Natural killer cell treated with Interleukin-12 subunit alpha and Interleukin-12 subunit beta and Interleukin-15 and Interleukin-18, amount 100 ng/mL, for 72 hours (primary cell): ENCODE measurements at regions not wholly inside any gene's neighbourhood (a gene's known extent, or its start where the extent isn't known, plus 50 kb on each side); places are given as distances from the start of the nearest gene placed in this dataset.
"Not testable (repeated sequence)": the region's sequence is repeated elsewhere in the genome, so short reads cannot be mapped to it uniquely, and the experiment has no call there.

ENCODE experiments used
- ATAC-seq, 2 donors: fragments of 150-1000 bp; cut with Tn5 transposase in 1 of 2; sonication (Bioruptor Pico), chemical (Tn5 transposase) in 1 of 2; 2 replicates each; pipeline ENCODE4 v1.10.0; 2021
- DNase-seq: peaks from one replicate; pipeline ENCODE4 v3.0.0; 2022; ENCODE audit warnings: low spot score
- H3K27ac Mint-ChIP-seq, 2 donors: 1 replicate in 1 of 2; 2 replicates in 1 of 2; pipeline ENCODE4 v1.8.0; 2022; ENCODE audit warnings: mixed read lengths in 2 of 2, mild to moderate bottlenecking in 1 of 2, moderate library complexity in 1 of 2
- H3K27me3 Mint-ChIP-seq, 2 donors: 1 replicate in 1 of 2; 2 replicates in 1 of 2; pipeline ENCODE4 v1.8.0; 2022; ENCODE audit warnings: mixed read lengths in 2 of 2
- H3K36me3 Mint-ChIP-seq: one replicate; pipeline ENCODE4 v1.8.0; 2022; ENCODE audit warnings: mixed read lengths
- H3K4me1 Mint-ChIP-seq, 2 donors: 1 replicate in 1 of 2; 2 replicates in 1 of 2; pipeline ENCODE4 v1.8.0; 2022; ENCODE audit warnings: low read depth in 2 of 2, mixed read lengths in 2 of 2, mild to moderate bottlenecking in 1 of 2
- H3K4me3 Mint-ChIP-seq: one replicate; pipeline ENCODE4 v1.8.0; 2022; ENCODE audit warnings: mixed read lengths
- H3K9me3 Mint-ChIP-seq: 2 replicates; pipeline ENCODE4 v1.8.0; 2022; ENCODE audit warnings: mixed read lengths

GRCh38 chr4:1569461-1570151, 114.5 kb downstream of the FAM53A start:
- DNase-seq (peak; percentile 37), ATAC-seq (no peak)
- H3K27ac Mint-ChIP-seq: no peak overlapping the region
- no peaks in the 10 kb centered on the region for H3K9me3 Mint-ChIP-seq
- H3K4me3 Mint-ChIP-seq: no peak overlapping the region
- peaks cover 6% of the 10 kb centered on the region in 2 donors for H3K4me1 Mint-ChIP-seq
- no peaks in the 10 kb centered on the region for H3K36me3 Mint-ChIP-seq
- H3K27me3 Mint-ChIP-seq: peaks cover 0 to 2% of the 10 kb centered on the region in 2 donors

DNA sequence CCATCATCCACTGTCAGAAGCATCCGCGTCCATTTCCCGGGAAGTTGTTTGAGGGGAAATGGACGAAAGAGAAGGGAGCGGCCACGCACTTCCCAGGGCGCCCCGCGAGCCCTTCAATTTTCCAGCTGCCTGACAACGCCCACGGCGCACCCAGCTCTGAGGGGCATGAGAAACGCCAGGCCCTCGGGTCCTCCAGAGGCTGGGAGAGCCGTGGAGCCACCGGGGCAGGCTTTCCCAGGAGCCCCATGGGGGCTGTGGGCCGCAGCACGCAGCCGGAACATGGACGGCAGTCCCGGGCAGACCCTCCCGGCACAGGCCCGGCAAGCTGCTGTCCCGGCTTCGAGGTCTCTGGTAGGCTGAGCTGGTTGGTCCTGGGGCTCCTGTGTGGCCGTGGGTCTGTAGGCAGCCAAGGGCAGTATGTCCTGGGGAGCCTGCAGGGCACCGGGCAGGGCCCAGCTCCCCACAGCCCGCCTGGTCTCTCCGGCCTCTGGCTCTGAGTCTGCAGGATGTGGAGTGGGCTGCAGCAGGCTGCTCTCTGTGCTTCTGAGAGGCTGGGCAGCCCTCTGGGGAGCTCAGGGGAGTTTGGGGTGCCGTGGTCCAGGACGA, 115.2 kb downstream of the FAM53A start:
- peaks cover 6% of the 10 kb centered on the region in 2 donors for H3K4me1 Mint-ChIP-seq
- H3K4me3 Mint-ChIP-seq: no peak overlapping the region
- peak; percentile 56 for DNase-seq
- peaks cover 0 to 2% of the 10 kb centered on the region in 2 donors for H3K27me3 Mint-ChIP-seq
- H3K36me3 Mint-ChIP-seq: no peaks in the 10 kb centered on the region
- H3K9me3 Mint-ChIP-seq: no peaks in the 10 kb centered on the region
- ATAC-seq: no peak
- no peak overlapping the region for H3K27ac Mint-ChIP-seq

DNA sequence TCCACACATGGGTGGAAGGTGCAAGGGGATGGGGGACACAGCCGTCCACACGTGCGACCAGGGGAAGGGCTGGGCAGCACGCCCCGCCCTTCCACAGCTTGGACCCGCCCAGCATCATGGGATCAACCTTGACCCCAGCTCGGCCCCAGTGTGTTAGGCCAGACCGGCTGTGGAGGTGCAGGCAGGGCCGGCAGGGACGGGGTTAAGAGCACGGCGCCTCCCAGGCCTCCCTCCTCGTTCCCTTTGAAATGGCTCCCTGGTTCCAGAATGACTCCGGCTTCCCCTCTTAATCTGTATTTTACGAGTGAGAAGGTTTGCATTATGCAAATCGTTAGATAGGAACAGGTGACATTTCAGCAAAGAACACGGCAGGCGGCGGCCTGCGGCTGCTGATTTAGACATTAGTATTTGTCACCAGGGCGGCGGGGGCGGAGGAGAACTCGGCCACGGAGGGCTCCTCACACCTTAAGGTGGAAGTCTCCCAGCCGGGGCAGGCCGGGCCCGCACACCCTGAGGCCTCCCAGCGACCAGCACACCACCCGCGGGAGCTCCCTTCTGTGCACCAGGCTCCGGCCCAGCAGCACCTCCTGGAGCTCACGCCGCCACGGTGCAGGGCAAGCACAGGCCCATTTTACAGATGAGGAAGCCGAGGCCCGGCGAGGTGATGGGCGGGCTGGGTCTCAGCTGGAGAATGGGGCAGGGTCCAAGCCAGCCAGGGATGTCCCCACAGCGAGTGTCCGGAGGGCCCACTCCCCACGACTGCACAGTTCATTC, 116.1 kb downstream of the FAM53A start:
- DNase-seq: peak; percentile 58
- ATAC-seq: no peak
- no peaks in the 10 kb centered on the region for H3K36me3 Mint-ChIP-seq
- no peaks in the 10 kb centered on the region for H3K9me3 Mint-ChIP-seq
- peaks cover 4 to 5% of the 10 kb centered on the region in 2 donors for H3K4me1 Mint-ChIP-seq
- no peak overlapping the region for H3K4me3 Mint-ChIP-seq
- H3K27me3 Mint-ChIP-seq: peaks cover 0 to 2% of the 10 kb centered on the region in 2 donors
- no peak overlapping the region for H3K27ac Mint-ChIP-seq

DNA sequence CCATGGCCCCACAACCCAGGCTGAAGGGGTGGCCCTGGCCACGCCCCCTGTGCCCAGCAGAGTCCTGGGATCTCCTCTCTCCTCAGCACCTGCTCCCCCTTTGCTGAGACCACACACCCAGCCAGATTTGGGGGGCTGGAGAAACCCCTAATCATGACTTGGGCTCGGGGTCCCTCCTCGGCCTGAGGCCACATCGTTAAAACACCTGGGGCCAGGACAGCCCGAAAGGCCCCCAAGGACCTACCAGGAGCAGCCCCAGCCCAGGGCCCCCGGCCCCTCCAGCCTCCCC, 116.7 kb downstream of the FAM53A start:
- DNase-seq (no peak), ATAC-seq (no peak)
- Mint-ChIP-seq H3K9me3 (no peaks in the 10 kb centered on the region), H3K4me1 (peaks cover 0 to 3% of the 10 kb centered on the region in 2 donors), H3K27ac (no peak overlapping the region), H3K4me3 (no peak overlapping the region), H3K27me3 (peaks cover 0 to 2% of the 10 kb centered on the region in 2 donors), H3K36me3 (no peaks in the 10 kb centered on the region)

DNA sequence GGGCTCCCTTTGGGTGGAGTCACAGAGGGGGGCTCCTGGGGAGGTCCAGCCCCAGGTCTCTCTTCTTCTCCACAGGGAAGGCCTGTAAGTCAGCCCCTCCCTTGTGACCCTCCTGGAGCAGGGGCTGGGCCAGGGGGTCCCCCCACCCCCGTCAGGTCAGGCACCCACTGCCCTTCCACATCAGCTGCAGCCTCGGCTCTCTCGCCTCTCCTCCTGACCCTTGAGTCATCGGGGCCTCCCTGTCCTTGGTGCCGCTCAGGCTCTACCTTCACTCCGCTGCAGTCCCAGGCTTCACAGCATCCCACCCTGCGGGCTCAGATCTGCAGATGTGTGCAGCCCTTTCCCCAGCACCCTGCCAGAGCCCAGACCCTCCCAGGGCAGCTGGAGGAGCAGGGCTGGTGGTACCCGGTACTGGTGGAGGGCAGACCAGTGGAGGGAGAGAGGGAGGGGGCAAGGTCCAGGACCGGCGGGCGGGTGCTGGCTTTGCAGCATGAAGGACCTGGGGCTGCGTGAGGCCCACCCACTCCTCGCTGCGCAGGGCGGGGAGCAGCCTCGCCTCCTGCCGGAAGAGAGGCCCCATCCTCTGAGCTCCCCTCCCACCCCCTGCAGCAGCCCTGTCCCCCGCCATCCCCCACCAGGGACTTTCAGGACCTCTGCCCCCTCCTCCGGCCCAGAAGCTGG, 117.1 kb downstream of the FAM53A start:
- Mint-ChIP-seq H3K9me3 (no peaks in the 10 kb centered on the region), H3K4me3 (no peak overlapping the region), H3K36me3 (no peaks in the 10 kb centered on the region), H3K27ac (no peak overlapping the region), H3K27me3 (peaks cover 0 to 2% of the 10 kb centered on the region in 2 donors), H3K4me1 (peaks cover 0 to 3% of the 10 kb centered on the region in 2 donors)
- ATAC-seq: no peak
- peak; percentile 50 for DNase-seq

GRCh38 chr4:1566301-1566837, 117.7 kb downstream of the FAM53A start:
- ATAC-seq, DNase-seq, H3K9me3 Mint-ChIP-seq, H3K27me3 Mint-ChIP-seq, H3K4me1 Mint-ChIP-seq, H3K27ac Mint-ChIP-seq, H3K4me3 Mint-ChIP-seq, H3K36me3 Mint-ChIP-seq: not testable (repeated sequence)

DNA sequence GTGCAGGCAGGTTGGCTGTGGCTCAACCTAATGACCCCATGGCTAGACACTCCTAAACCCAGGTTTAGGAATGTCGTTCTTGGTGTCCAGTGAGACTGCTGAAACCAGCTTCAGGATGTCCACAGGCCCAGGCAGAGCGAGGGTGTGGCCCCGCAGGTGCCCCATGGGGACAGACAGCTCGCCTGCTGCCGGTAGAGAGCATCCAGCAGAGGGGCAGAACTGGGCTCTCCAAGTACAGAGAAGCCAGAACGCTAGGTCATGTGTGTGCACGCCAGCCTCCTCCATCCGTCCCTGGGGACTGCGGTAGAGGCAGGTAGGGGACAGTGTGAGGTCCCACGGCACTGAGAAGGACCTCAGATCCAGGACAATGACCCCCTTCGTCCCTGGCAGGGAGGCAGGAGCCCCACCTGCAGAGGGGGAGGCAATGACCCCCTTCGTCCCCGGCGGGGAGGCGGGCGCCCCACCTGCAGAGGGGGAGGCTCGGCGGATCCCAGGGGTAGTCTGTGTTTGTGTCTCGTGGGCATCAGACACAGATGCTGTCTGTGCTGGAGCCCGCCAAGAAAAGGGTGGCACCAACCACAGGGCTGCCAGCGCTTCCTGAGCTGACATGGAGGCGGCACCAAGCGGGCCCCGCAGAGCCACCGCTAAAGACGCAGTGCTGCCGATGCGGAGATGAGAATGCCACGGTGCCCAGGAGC, 118.4 kb downstream of the FAM53A start:
- Mint-ChIP-seq H3K27ac (no peak overlapping the region), H3K4me1 (peaks cover 0 to 3% of the 10 kb centered on the region in 2 donors), H3K27me3 (peaks cover 0 to 2% of the 10 kb centered on the region in 2 donors), H3K9me3 (no peaks in the 10 kb centered on the region), H3K36me3 (no peaks in the 10 kb centered on the region), H3K4me3 (no peak overlapping the region)
- DNase-seq (peak; percentile 42), ATAC-seq (no peak)

DNA sequence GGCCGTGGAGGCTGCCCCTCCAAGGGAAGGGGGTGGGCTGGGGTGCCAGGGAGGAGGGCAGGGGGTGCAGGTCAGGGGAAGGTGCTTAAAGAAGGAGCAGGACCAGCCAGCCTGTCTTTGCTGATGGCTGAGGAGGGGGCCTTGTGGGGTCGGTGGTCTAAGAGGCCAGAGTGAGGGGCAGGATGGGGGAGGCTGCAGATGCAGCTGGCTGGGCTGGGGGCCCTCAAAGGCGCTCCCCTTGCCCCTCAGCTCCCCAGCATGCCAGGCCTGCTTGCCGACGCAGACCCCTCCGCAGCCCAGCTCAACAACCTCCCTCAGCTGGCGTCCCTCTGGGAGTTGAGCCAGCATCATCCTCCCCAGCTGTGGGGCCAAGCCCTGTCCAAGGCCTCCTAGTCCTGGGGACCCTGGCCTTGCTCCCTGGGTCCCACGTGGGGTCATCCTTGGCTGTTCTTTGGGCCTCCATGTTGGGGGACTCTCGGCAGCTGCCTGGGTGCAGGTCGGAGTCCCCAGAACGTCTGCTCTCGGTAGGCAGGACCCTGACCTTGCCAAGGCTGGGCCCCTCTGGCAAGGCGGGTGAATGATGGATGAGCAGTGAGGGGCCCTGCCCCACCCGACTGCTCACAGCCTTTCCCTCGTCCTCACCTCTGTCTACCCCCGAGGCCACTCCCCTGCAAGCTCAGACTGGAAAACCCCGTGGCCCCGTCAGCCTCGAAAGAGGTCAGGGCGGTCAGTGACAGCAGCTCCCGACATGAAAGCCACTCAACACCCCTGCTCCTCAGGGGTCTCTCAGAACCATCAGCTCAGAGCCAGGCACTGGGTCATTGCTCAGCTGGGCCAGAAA, 119.4 kb downstream of the FAM53A start:
- H3K4me1 Mint-ChIP-seq: peaks cover 0 to 3% of the 10 kb centered on the region in 2 donors
- H3K36me3 Mint-ChIP-seq: no peaks in the 10 kb centered on the region
- ATAC-seq: no peak
- no peak overlapping the region for H3K27ac Mint-ChIP-seq
- H3K4me3 Mint-ChIP-seq: no peak overlapping the region
- peaks cover 0 to 2% of the 10 kb centered on the region in 2 donors for H3K27me3 Mint-ChIP-seq
- DNase-seq: no peak
- no peaks in the 10 kb centered on the region for H3K9me3 Mint-ChIP-seq

GRCh38 chr4:1563768-1564485, 120.2 kb downstream of the FAM53A start:
- peaks cover 0 to 2% of the 10 kb centered on the region in 2 donors for H3K27me3 Mint-ChIP-seq
- DNase-seq (no peak), ATAC-seq (no peak)
- H3K36me3 Mint-ChIP-seq: no peaks in the 10 kb centered on the region
- H3K9me3 Mint-ChIP-seq: no peaks in the 10 kb centered on the region
- no peak overlapping the region for H3K4me3 Mint-ChIP-seq
- H3K27ac Mint-ChIP-seq: no peak overlapping the region
- peaks cover 0 to 3% of the 10 kb centered on the region in 2 donors for H3K4me1 Mint-ChIP-seq

DNA sequence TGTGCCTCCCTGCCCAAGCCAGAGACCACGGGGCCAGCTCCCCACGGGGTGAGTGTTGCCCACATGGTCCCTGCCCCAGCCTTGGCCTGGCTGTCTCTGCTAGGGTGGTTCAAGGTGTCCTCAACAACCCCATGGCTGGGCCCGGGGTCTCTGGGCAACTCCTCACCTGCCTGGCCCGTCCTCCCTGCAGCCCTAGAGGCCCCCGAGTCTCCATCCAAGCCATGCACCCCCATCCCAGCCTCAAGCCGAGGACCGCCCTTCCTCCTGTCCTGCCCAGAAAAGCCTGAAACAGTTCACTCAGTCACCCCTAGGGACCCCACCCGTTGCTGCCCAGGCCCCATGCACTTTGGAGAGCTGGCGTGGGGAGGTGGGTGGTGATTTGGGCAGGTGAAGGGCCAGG, 120.9 kb downstream of the FAM53A start:
- DNase-seq (no peak), ATAC-seq (no peak)
- Mint-ChIP-seq H3K27ac (no peak overlapping the region), H3K4me1 (peaks cover 0 to 3% of the 10 kb centered on the region in 2 donors), H3K4me3 (no peak overlapping the region), H3K36me3 (no peaks in the 10 kb centered on the region), H3K9me3 (no peaks in the 10 kb centered on the region), H3K27me3 (peaks cover 0 to 2% of the 10 kb centered on the region in 2 donors)

GRCh38 chr4:1562771-1563170, 121.3 kb downstream of the FAM53A start:
- Mint-ChIP-seq H3K27ac (no peak overlapping the region), H3K9me3 (no peaks in the 10 kb centered on the region), H3K4me3 (no peak overlapping the region), H3K4me1 (peaks cover 0 to 3% of the 10 kb centered on the region in 2 donors), H3K36me3 (no peaks in the 10 kb centered on the region), H3K27me3 (peaks cover 0 to 2% of the 10 kb centered on the region in 2 donors)
- ATAC-seq (no peak), DNase-seq (no peak)

GRCh38 chr4:1562371-1562770, 121.7 kb downstream of the FAM53A start:
- peaks cover 0 to 3% of the 10 kb centered on the region in 2 donors for H3K4me1 Mint-ChIP-seq

More at GRCh38 chr4:1562371-1562770, 121.7 kb downstream of the FAM53A start:
- Mint-ChIP-seq H3K27ac (no peak overlapping the region), H3K36me3 (no peaks in the 10 kb centered on the region), H3K9me3 (no peaks in the 10 kb centered on the region), H3K4me3 (no peak overlapping the region), H3K27me3 (peaks cover 0 to 2% of the 10 kb centered on the region in 2 donors)
- ATAC-seq (no peak), DNase-seq (no peak)
